T-helper 1 cell treated with Interleukin-12 subunit alpha and Interleukin-12 subunit beta and Interleukin-4 antibody, amounts not matched to agents 30 μg/mL and 1 μg/mL, for 36 hours (primary cell): ENCODE measurements at regions not wholly inside any gene's neighbourhood (a gene's known extent, or its start where the extent isn't known, plus 50 kb on each side); places are given as distances from the start of the nearest gene placed in this dataset.

Experiments
- H3K27ac Mint-ChIP-seq: one replicate; pipeline ENCODE4 v1.8.0; 2021; ENCODE audit warnings: mild to moderate bottlenecking, mixed read lengths
- H3K27me3 Mint-ChIP-seq: one replicate; pipeline ENCODE4 v1.8.0; 2021; ENCODE audit warnings: low read depth, mixed read lengths
- H3K36me3 Mint-ChIP-seq: one replicate; pipeline ENCODE4 v1.8.0; 2021; ENCODE audit warnings: low read depth, mixed read lengths
- H3K4me1 Mint-ChIP-seq: one replicate; pipeline ENCODE4 v1.8.0; 2021; ENCODE audit warnings: low read depth, mixed read lengths
- H3K4me3 Mint-ChIP-seq: one replicate; pipeline ENCODE4 v1.8.0; 2021; ENCODE audit warnings: mild to moderate bottlenecking, moderate library complexity, mixed read lengths
- H3K9me3 Mint-ChIP-seq: one replicate; pipeline ENCODE4 v1.8.0; 2021; ENCODE audit warnings: mixed read lengths

- Mint-ChIP-seq H3K27ac (no peak overlapping the region), H3K36me3 (no peaks in the 10 kb centered on the region), H3K27me3 (peaks cover 22% of the 10 kb centered on the region)
Measured at GRCh38 chr6:144993870-144994269, 708.7 kb downstream of the UTRN start.

GRCh38 chr6:144997996-144998395 lies 712.9 kb downstream of the UTRN start:
- Mint-ChIP-seq H3K27me3 (peaks cover 3% of the 10 kb centered on the region), H3K4me3 (no peak overlapping the region), H3K9me3 (peaks cover 5% of the 10 kb centered on the region), H3K36me3 (no peaks in the 10 kb centered on the region), H3K27ac (no peak overlapping the region), H3K4me1 (no peaks in the 10 kb centered on the region)

More at GRCh38 chr6:144993870-144994269, 708.7 kb downstream of the UTRN start:
- H3K4me1 Mint-ChIP-seq, result no peaks in the 10 kb centered on the region
- no peak overlapping the region for H3K4me3 Mint-ChIP-seq
- no peaks in the 10 kb centered on the region for H3K9me3 Mint-ChIP-seq

GRCh38 chr6:144999127-144999526 lies 714.0 kb downstream of the UTRN start:
- peaks cover 5% of the 10 kb centered on the region for H3K9me3 Mint-ChIP-seq
- H3K4me3 Mint-ChIP-seq, result no peak overlapping the region
- no peaks in the 10 kb centered on the region for H3K4me1 Mint-ChIP-seq
- H3K27me3 Mint-ChIP-seq, result peaks cover 6% of the 10 kb centered on the region
- H3K27ac Mint-ChIP-seq, result no peak overlapping the region
- no peaks in the 10 kb centered on the region for H3K36me3 Mint-ChIP-seq

GRCh38 chr6:145003145-145003544 lies 718.0 kb downstream of the UTRN start:
- Mint-ChIP-seq H3K4me1 (no peaks in the 10 kb centered on the region), H3K36me3 (no peaks in the 10 kb centered on the region), H3K4me3 (no peak overlapping the region), H3K9me3 (peaks cover 5% of the 10 kb centered on the region), H3K27me3 (peaks cover 25% of the 10 kb centered on the region), H3K27ac (no peak overlapping the region)

GRCh38 chr6:145006914-145007313 lies 721.8 kb downstream of the UTRN start:
- H3K4me3 Mint-ChIP-seq, result no peak overlapping the region
- H3K36me3 Mint-ChIP-seq, result no peaks in the 10 kb centered on the region
- H3K4me1 Mint-ChIP-seq, result no peaks in the 10 kb centered on the region
- peaks cover 27% of the 10 kb centered on the region for H3K27me3 Mint-ChIP-seq
- no peak overlapping the region for H3K27ac Mint-ChIP-seq
- H3K9me3 Mint-ChIP-seq, result peaks cover 5% of the 10 kb centered on the region

- Mint-ChIP-seq H3K4me1 (no peaks in the 10 kb centered on the region), H3K9me3 (no peaks in the 10 kb centered on the region), H3K27ac (no peak overlapping the region), H3K4me3 (no peak overlapping the region), H3K36me3 (no peaks in the 10 kb centered on the region), H3K27me3 (peaks cover 27% of the 10 kb centered on the region)
Measured at GRCh38 chr6:145008715-145009114, 723.6 kb downstream of the UTRN start.

- H3K4me3 Mint-ChIP-seq, result no peak overlapping the region
- H3K27me3 Mint-ChIP-seq, result peaks cover 18% of the 10 kb centered on the region
- no peaks in the 10 kb centered on the region for H3K9me3 Mint-ChIP-seq
- no peaks in the 10 kb centered on the region for H3K36me3 Mint-ChIP-seq
- no peak overlapping the region for H3K27ac Mint-ChIP-seq
- H3K4me1 Mint-ChIP-seq, result no peaks in the 10 kb centered on the region
Measured at GRCh38 chr6:145009711-145010110, 724.6 kb downstream of the UTRN start.

GRCh38 chr6:145012039-145012662 lies 723.2 kb downstream of the EPM2A start:
- Mint-ChIP-seq H3K9me3 (no peaks in the 10 kb centered on the region), H3K4me1 (peaks cover 2% of the 10 kb centered on the region), H3K27me3 (peaks cover 5% of the 10 kb centered on the region), H3K27ac (no peak overlapping the region), H3K4me3 (no peak overlapping the region), H3K36me3 (no peaks in the 10 kb centered on the region)

- Mint-ChIP-seq H3K27me3 (no peaks in the 10 kb centered on the region), H3K4me3 (no peak overlapping the region), H3K9me3 (no peaks in the 10 kb centered on the region), H3K36me3 (no peaks in the 10 kb centered on the region), H3K4me1 (peaks cover 7% of the 10 kb centered on the region), H3K27ac (no peak overlapping the region)
Measured at GRCh38 chr6:145015739-145016558, 719.4 kb downstream of the EPM2A start.

- H3K36me3 Mint-ChIP-seq, result no peaks in the 10 kb centered on the region
- H3K27me3 Mint-ChIP-seq, result no peaks in the 10 kb centered on the region
- H3K4me1 Mint-ChIP-seq, result peaks cover 9% of the 10 kb centered on the region
- no peak overlapping the region for H3K4me3 Mint-ChIP-seq
- no peak overlapping the region for H3K27ac Mint-ChIP-seq
- no peaks in the 10 kb centered on the region for H3K9me3 Mint-ChIP-seq
Measured at GRCh38 chr6:145017051-145017450, 718.3 kb downstream of the EPM2A start.

GRCh38 chr6:145017516-145017915 lies 717.8 kb downstream of the EPM2A start:
- Mint-ChIP-seq H3K27me3 (peaks cover 3% of the 10 kb centered on the region), H3K4me1 (peaks cover 9% of the 10 kb centered on the region), H3K4me3 (no peak overlapping the region), H3K27ac (no peak overlapping the region), H3K36me3 (no peaks in the 10 kb centered on the region), H3K9me3 (no peaks in the 10 kb centered on the region)

GRCh38 chr6:145018027-145018426 lies 717.3 kb downstream of the EPM2A start:
- Mint-ChIP-seq H3K36me3 (no peaks in the 10 kb centered on the region), H3K27me3 (peaks cover 4% of the 10 kb centered on the region), H3K9me3 (no peaks in the 10 kb centered on the region), H3K27ac (no peak overlapping the region), H3K4me3 (no peak overlapping the region), H3K4me1 (peaks cover 10% of the 10 kb centered on the region)

GRCh38 chr6:145020114-145020513 lies 715.2 kb downstream of the EPM2A start:
- peaks cover 4% of the 10 kb centered on the region for H3K27me3 Mint-ChIP-seq
- no peaks in the 10 kb centered on the region for H3K9me3 Mint-ChIP-seq
- H3K4me1 Mint-ChIP-seq, result peaks cover 10% of the 10 kb centered on the region
- H3K4me3 Mint-ChIP-seq, result no peak overlapping the region
- no peaks in the 10 kb centered on the region for H3K36me3 Mint-ChIP-seq
- H3K27ac Mint-ChIP-seq, result no peak overlapping the region

- Mint-ChIP-seq H3K9me3 (no peaks in the 10 kb centered on the region), H3K27ac (no peak overlapping the region)
Measured at GRCh38 chr6:145020543-145020942, 714.8 kb downstream of the EPM2A start.

GRCh38 chr6:145022199-145022796 lies 713.0 kb downstream of the EPM2A start:
- H3K27ac Mint-ChIP-seq, result no peak overlapping the region
- H3K27me3 Mint-ChIP-seq, result peaks cover 9% of the 10 kb centered on the region
- no peaks in the 10 kb centered on the region for H3K36me3 Mint-ChIP-seq
- peaks cover 8% of the 10 kb centered on the region for H3K4me1 Mint-ChIP-seq
- no peaks in the 10 kb centered on the region for H3K9me3 Mint-ChIP-seq
- no peak overlapping the region for H3K4me3 Mint-ChIP-seq

More at GRCh38 chr6:145020543-145020942, 714.8 kb downstream of the EPM2A start:
- H3K4me1 Mint-ChIP-seq, result peaks cover 10% of the 10 kb centered on the region
- no peak overlapping the region for H3K4me3 Mint-ChIP-seq
- H3K36me3 Mint-ChIP-seq, result no peaks in the 10 kb centered on the region
- peaks cover 6% of the 10 kb centered on the region for H3K27me3 Mint-ChIP-seq
